ENCODE measurements at regions not wholly inside any gene's neighbourhood (a gene's known extent, or its start where the extent isn't known, plus 50 kb on each side); places are given as distances from the start of the nearest gene placed in this dataset.

DNA sequence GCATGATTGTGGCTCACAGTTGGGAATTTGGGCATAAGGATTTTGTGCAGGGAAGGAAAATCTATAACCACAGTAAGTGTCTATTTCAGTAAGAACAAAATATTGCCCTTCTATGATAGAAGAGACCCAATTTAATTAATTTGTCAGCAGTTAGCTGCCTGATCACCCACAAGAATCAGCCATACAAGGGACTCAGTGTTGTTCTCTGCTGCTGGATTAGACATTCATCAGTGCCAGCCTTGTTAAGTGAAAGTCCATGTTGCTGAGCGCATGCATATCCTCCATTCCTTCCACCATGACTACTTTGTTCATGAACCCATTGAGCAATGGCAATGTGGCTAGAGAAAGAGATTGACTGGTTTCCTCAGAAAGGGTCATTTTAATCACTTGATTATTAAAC lies 125.3 kb upstream of the PDHA2 start (continued):
- TF ChIP-seq, protein P1, sequence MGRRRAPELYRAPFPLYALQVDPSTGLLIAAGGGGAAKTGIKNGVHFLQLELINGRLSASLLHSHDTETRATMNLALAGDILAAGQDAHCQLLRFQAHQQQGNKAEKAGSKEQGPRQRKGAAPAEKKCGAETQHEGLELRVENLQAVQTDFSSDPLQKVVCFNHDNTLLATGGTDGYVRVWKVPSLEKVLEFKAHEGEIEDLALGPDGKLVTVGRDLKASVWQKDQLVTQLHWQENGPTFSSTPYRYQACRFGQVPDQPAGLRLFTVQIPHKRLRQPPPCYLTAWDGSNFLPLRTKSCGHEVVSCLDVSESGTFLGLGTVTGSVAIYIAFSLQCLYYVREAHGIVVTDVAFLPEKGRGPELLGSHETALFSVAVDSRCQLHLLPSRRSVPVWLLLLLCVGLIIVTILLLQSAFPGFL (CRISPR knock-in tag; IDR thresholded peaks at IDR 0.05; ENCODE audit: borderline replicate concordance), result no peak
- TF ChIP-seq, protein P2, sequence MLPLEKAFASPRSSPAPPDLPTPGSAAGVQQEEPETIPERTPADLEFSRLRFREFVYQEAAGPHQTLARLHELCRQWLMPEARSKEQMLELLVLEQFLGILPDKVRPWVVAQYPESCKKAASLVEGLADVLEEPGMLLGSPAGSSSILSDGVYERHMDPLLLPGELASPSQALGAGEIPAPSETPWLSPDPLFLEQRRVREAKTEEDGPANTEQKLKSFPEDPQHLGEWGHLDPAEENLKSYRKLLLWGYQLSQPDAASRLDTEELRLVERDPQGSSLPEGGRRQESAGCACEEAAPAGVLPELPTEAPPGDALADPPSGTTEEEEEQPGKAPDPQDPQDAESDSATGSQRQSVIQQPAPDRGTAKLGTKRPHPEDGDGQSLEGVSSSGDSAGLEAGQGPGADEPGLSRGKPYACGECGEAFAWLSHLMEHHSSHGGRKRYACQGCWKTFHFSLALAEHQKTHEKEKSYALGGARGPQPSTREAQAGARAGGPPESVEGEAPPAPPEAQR (CRISPR knock-in tag; IDR thresholded peaks at IDR 0.05), result no peak

DNA sequence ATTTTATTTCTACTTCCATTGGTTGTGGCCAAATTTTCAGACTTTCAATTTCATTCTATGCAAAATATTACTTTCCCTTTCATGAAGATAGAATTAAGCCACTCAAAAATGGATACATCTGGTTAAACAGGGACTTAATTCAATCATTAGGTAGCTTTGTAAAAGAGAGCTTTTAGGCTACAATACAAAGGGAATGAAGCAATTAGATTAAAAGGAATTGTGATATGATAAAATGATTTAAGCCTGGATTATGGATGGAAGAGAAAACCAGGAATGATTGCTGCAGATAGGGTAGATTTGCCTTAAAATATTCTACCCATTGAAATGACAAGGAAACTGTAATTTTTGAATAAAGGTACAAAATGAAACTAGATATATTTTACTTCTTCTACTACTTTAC lies 134.6 kb upstream of the PDHA2 start:
- no peak for DNase-seq (ENCODE audit: low spot score)
- Mint-ChIP-seq H3K27me3 (ENCODE audit: low read depth) (no peaks in the 10 kb centered on the region), H3K9me3 (peaks cover 21% of the 10 kb centered on the region)

DNA sequence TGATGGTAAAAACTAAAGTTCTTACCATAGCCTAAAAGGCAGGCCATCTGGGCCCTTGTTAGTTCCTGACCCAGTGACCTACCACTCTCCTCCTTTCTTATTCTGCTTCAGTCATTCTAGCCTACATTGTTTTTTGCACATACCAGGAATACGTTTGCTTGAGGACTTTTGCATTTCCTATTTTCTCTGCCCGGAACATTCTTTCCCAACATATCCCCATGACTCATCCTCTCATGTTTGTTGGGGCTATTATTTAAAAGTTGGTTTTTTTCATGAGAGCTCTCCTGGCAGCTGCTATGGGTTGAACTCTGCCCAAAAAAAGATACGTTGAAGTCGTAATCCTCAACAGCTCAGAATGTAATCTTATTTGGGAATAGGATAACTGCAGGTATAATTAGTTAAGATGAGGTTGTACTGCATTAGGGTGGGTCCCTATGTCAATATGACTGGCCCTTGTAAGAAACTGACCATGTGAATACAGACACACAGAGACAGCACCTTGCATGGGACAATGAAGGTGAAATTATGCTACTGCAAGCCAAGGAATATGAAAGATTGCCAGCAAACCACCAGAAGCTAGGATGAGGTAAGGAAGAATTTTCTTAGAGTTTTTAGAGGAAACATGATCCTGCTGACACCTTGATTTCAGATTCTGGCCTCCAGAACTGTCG lies 138.3 kb upstream of the PDHA2 start:
- DNase-seq (ENCODE audit: low spot score), result no peak
- Mint-ChIP-seq H3K27ac (peak overlapping the region; percentile 54; the same call in 1 of the 2 replicates), H3K27me3 (ENCODE audit: low read depth) (no peaks in the 10 kb centered on the region), H3K4me1 (peaks cover 12% of the 10 kb centered on the region), H3K9me3 (peaks cover 21% of the 10 kb centered on the region), H3K36me3 (peaks cover 17% of the 10 kb centered on the region), H3K4me3 (no peak overlapping the region)
- ChIA-PET POLR2A (no interaction called here), CTCF (no interaction called here)
- TF ChIP-seq GTF2I (CRISPR knock-in tag; conservative IDR thresholded peaks at IDR 0.05), result no peak
- TF ChIP-seq, protein P3, sequence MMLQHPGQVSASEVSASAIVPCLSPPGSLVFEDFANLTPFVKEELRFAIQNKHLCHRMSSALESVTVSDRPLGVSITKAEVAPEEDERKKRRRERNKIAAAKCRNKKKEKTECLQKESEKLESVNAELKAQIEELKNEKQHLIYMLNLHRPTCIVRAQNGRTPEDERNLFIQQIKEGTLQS (CRISPR knock-in tag; conservative IDR thresholded peaks at IDR 0.05), result no peak
- no peak for TF ChIP-seq ZNF219 (CRISPR knock-in tag; IDR thresholded peaks at IDR 0.05; ENCODE audit: borderline replicate concordance)
- TF ChIP-seq OVOL2 (CRISPR knock-in tag; IDR thresholded peaks at IDR 0.05; ENCODE audit: borderline replicate concordance), result no peak
- TF ChIP-seq NFATC4 (CRISPR knock-in tag; IDR thresholded peaks at IDR 0.05), result no peak
- TF ChIP-seq ZNF416 (CRISPR knock-in tag; IDR thresholded peaks at IDR 0.05), result no peak
- TF ChIP-seq, protein P4, sequence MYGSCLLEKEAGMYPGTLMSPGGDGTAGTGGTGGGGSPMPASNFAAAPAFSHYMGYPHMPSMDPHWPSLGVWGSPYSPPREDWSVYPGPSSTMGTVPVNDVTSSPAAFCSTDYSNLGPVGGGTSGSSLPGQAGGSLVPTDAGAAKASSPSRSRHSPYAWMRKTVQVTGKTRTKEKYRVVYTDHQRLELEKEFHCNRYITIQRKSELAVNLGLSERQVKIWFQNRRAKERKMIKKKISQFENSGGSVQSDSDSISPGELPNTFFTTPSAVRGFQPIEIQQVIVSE (CRISPR knock-in tag; IDR thresholded peaks at IDR 0.05; ENCODE audit: borderline replicate concordance), result no peak
- TF ChIP-seq KAT7 (CRISPR knock-in tag; IDR thresholded peaks at IDR 0.05; ENCODE audit: borderline replicate concordance), result no peak
- no peak for TF ChIP-seq ZBTB21 (CRISPR knock-in tag; IDR thresholded peaks at IDR 0.05; ENCODE audit: borderline replicate concordance)
- no peak for TF ChIP-seq NR1H2 (CRISPR knock-in tag; IDR thresholded peaks at IDR 0.05)
- no peak for TF ChIP-seq TEAD1 (CRISPR knock-in tag; IDR thresholded peaks at IDR 0.05)
- TF ChIP-seq, protein P5, sequence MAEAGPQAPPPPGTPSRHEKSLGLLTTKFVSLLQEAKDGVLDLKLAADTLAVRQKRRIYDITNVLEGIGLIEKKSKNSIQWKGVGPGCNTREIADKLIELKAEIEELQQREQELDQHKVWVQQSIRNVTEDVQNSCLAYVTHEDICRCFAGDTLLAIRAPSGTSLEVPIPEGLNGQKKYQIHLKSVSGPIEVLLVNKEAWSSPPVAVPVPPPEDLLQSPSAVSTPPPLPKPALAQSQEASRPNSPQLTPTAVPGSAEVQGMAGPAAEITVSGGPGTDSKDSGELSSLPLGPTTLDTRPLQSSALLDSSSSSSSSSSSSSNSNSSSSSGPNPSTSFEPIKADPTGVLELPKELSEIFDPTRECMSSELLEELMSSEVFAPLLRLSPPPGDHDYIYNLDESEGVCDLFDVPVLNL (CRISPR knock-in tag; IDR thresholded peaks at IDR 0.05; ENCODE audit: borderline replicate concordance, low read depth), result no peak
- peak; percentile 60 for ATAC-seq

More for the DNA sequence above, 134.6 kb upstream of the PDHA2 start:
- Mint-ChIP-seq H3K36me3 (peaks cover 14% of the 10 kb centered on the region), H3K4me3 (no peak overlapping the region), H3K27ac (no peak overlapping the region), H3K4me1 (peaks cover 12% of the 10 kb centered on the region)
- no peak for ATAC-seq
- POLR2A ChIA-PET, result no interaction called here
- CTCF ChIA-PET, result no interaction called here
- TF ChIP-seq ZNF396 (CRISPR knock-in tag; IDR thresholded peaks at IDR 0.05; ENCODE audit: borderline replicate concordance), result no peak
- TF ChIP-seq, protein P4 (CRISPR knock-in tag; IDR thresholded peaks at IDR 0.05; ENCODE audit: borderline replicate concordance), result no peak

All from WTC11 (cell line).